ENCODE measurements at regions not wholly inside any gene's neighbourhood (a gene's known extent, or its start where the extent isn't known, plus 50 kb on each side); places are given as distances from the start of the nearest gene placed in this dataset.

DNA sequence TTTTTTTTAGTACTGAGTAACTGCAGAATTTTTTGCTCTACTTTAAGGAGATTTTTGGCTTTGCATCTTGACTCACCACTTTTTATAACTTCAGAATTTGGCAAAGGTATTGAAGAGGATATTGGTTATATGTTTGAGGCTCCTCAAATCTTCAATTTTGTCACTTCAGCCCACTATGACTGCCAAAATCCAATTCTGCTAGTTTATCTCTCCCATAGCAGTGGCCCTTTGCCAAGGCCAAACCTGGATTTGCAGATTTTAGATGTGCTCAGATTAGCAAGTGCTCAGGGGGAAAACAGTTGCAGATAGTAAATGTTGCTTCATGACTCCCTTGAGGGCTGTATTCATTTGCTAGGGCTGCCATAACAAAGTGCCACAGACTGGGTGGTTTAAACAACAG, 427.5 kb downstream of the ADRA2A start:
- Histone ChIP-seq H4K20me1 (replicated peaks; ENCODE audit: insufficient read depth) (no peaks in the 10 kb centered on the region), H3K36me3 (ENCODE audit: insufficient read depth) (peaks cover 6% of the 10 kb centered on the region; the same call in 1 of the 2 replicates), H2AFZ (no peak overlapping the region), H3K27ac (ENCODE audit: low read depth) (no peak overlapping the region), H3K27me3 (ENCODE audit: insufficient read depth) (no peaks in the 10 kb centered on the region), H3K4me1 (ENCODE audit: insufficient read depth) (peaks cover 21% of the 10 kb centered on the region), H3F3A (replicated peaks; ENCODE audit: low read depth) (no peaks in the 10 kb centered on the region), H3K4me2 (no peak overlapping the region), H3K79me2 (replicated peaks; ENCODE audit: insufficient read depth) (no peaks in the 10 kb centered on the region), H3K9me2 (ENCODE audit: insufficient read depth) (peaks cover 15% of the 10 kb centered on the region), H3K4me3 (no peak overlapping the region)
- no peaks in the 10 kb centered on the region for H3K27me3 Mint-ChIP-seq (ENCODE audit: insufficient read depth, low read depth, poor library complexity)
- peaks cover 35% of the 10 kb centered on the region for H3K4me1 Mint-ChIP-seq
- H3K9me3 Mint-ChIP-seq: peaks cover 35% of the 10 kb centered on the region
- H3K36me3 Mint-ChIP-seq (ENCODE audit: low read depth): peaks cover 37% of the 10 kb centered on the region
- TF ChIP-seq EZH2phosphoT487 (IDR thresholded peaks at IDR 0.05; ENCODE audit: unreplicated experiment) (no peak), POLR2AphosphoS5 (IDR thresholded peaks at IDR 0.05; ENCODE audit: low read depth) (no peak), NANOG (IDR thresholded peaks at IDR 0.05; ENCODE audit: borderline replicate concordance) (no peak)
- no peak overlapping the region for H3K4me3 Mint-ChIP-seq
- no peak for DNase-seq (ENCODE audit: low spot score)
- no peak for ATAC-seq
- no peak overlapping the region for H3K27ac Mint-ChIP-seq

- H3K9me2 ChIP-seq (ENCODE audit: insufficient read depth): peaks cover 29% of the 10 kb centered on the region
- H3K79me2 ChIP-seq (replicated peaks; ENCODE audit: insufficient read depth): no peaks in the 10 kb centered on the region
- Mint-ChIP-seq H3K27me3 (ENCODE audit: insufficient read depth, low read depth, poor library complexity) (no peaks in the 10 kb centered on the region), H3K9me3 (peaks cover 35% of the 10 kb centered on the region), H3K27ac (peak overlapping the region; percentile 75), H3K36me3 (ENCODE audit: low read depth) (peaks cover 37% of the 10 kb centered on the region), H3K4me1 (peaks cover 42% of the 10 kb centered on the region), H3K4me3 (peak overlapping the region; percentile 34; the same call in 2 of the 3 replicates)
- H3K4me3 ChIP-seq: peak overlapping the region; percentile 9; the same call in 1 of the 2 replicates
- H2AFZ ChIP-seq: no peak overlapping the region
- no peaks in the 10 kb centered on the region for H4K20me1 ChIP-seq (replicated peaks; ENCODE audit: insufficient read depth)
- peak overlapping the region; percentile 29 for H3K4me2 ChIP-seq
- H3F3A ChIP-seq (replicated peaks; ENCODE audit: low read depth): no peaks in the 10 kb centered on the region
- no peak for TF ChIP-seq ZNF331 (CRISPR knock-in tag; IDR thresholded peaks at IDR 0.05; ENCODE audit: low read depth)
- TF ChIP-seq, protein P1, sequence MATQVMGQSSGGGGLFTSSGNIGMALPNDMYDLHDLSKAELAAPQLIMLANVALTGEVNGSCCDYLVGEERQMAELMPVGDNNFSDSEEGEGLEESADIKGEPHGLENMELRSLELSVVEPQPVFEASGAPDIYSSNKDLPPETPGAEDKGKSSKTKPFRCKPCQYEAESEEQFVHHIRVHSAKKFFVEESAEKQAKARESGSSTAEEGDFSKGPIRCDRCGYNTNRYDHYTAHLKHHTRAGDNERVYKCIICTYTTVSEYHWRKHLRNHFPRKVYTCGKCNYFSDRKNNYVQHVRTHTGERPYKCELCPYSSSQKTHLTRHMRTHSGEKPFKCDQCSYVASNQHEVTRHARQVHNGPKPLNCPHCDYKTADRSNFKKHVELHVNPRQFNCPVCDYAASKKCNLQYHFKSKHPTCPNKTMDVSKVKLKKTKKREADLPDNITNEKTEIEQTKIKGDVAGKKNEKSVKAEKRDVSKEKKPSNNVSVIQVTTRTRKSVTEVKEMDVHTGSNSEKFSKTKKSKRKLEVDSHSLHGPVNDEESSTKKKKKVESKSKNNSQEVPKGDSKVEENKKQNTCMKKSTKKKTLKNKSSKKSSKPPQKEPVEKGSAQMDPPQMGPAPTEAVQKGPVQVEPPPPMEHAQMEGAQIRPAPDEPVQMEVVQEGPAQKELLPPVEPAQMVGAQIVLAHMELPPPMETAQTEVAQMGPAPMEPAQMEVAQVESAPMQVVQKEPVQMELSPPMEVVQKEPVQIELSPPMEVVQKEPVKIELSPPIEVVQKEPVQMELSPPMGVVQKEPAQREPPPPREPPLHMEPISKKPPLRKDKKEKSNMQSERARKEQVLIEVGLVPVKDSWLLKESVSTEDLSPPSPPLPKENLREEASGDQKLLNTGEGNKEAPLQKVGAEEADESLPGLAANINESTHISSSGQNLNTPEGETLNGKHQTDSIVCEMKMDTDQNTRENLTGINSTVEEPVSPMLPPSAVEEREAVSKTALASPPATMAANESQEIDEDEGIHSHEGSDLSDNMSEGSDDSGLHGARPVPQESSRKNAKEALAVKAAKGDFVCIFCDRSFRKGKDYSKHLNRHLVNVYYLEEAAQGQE (IDR thresholded peaks at IDR 0.05; ENCODE audit: unreplicated experiment): no peak
- TF ChIP-seq, protein P2, sequence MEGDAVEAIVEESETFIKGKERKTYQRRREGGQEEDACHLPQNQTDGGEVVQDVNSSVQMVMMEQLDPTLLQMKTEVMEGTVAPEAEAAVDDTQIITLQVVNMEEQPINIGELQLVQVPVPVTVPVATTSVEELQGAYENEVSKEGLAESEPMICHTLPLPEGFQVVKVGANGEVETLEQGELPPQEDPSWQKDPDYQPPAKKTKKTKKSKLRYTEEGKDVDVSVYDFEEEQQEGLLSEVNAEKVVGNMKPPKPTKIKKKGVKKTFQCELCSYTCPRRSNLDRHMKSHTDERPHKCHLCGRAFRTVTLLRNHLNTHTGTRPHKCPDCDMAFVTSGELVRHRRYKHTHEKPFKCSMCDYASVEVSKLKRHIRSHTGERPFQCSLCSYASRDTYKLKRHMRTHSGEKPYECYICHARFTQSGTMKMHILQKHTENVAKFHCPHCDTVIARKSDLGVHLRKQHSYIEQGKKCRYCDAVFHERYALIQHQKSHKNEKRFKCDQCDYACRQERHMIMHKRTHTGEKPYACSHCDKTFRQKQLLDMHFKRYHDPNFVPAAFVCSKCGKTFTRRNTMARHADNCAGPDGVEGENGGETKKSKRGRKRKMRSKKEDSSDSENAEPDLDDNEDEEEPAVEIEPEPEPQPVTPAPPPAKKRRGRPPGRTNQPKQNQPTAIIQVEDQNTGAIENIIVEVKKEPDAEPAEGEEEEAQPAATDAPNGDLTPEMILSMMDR (conservative IDR thresholded peaks at IDR 0.05; ENCODE audit: low read depth in 2 of 2): no peak
- TF ChIP-seq JUNB (IDR thresholded peaks at IDR 0.05; ENCODE audit: unreplicated experiment): no peak
- TF ChIP-seq, protein P3, sequence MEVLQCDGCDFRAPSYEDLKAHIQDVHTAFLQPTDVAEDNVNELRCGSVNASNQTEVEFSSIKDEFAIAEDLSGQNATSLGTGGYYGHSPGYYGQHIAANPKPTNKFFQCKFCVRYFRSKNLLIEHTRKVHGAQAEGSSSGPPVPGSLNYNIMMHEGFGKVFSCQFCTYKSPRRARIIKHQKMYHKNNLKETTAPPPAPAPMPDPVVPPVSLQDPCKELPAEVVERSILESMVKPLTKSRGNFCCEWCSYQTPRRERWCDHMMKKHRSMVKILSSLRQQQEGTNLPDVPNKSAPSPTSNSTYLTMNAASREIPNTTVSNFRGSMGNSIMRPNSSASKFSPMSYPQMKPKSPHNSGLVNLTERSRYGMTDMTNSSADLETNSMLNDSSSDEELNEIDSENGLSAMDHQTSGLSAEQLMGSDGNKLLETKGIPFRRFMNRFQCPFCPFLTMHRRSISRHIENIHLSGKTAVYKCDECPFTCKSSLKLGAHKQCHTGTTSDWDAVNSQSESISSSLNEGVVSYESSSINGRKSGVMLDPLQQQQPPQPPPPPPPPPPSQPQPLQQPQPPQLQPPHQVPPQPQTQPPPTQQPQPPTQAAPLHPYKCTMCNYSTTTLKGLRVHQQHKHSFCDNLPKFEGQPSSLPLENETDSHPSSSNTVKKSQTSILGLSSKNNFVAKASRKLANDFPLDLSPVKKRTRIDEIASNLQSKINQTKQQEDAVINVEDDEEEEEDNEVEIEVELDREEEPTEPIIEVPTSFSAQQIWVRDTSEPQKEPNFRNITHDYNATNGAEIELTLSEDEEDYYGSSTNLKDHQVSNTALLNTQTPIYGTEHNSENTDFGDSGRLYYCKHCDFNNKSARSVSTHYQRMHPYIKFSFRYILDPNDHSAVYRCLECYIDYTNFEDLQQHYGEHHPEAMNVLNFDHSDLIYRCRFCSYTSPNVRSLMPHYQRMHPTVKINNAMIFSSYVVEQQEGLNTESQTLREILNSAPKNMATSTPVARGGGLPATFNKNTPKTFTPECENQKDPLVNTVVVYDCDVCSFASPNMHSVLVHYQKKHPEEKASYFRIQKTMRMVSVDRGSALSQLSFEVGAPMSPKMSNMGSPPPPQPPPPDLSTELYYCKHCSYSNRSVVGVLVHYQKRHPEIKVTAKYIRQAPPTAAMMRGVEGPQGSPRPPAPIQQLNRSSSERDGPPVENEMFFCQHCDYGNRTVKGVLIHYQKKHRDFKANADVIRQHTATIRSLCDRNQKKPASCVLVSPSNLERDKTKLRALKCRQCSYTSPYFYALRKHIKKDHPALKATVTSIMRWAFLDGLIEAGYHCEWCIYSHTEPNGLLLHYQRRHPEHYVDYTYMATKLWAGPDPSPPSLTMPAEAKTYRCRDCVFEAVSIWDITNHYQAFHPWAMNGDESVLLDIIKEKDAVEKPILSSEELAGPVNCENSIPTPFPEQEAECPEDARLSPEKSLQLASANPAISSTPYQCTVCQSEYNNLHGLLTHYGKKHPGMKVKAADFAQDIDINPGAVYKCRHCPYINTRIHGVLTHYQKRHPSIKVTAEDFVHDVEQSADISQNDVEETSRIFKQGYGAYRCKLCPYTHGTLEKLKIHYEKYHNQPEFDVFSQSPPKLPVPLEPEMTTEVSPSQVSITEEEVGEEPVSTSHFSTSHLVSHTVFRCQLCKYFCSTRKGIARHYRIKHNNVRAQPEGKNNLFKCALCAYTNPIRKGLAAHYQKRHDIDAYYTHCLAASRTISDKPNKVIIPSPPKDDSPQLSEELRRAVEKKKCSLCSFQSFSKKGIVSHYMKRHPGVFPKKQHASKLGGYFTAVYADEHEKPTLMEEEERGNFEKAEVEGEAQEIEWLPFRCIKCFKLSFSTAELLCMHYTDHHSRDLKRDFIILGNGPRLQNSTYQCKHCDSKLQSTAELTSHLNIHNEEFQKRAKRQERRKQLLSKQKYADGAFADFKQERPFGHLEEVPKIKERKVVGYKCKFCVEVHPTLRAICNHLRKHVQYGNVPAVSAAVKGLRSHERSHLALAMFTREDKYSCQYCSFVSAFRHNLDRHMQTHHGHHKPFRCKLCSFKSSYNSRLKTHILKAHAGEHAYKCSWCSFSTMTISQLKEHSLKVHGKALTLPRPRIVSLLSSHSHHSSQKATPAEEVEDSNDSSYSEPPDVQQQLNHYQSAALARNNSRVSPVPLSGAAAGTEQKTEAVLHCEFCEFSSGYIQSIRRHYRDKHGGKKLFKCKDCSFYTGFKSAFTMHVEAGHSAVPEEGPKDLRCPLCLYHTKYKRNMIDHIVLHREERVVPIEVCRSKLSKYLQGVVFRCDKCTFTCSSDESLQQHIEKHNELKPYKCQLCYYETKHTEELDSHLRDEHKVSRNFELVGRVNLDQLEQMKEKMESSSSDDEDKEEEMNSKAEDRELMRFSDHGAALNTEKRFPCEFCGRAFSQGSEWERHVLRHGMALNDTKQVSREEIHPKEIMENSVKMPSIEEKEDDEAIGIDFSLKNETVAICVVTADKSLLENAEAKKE (CRISPR knock-in tag; IDR thresholded peaks at IDR 0.05): peak; percentile 77
- no peaks in the 10 kb centered on the region for H3K27me3 ChIP-seq (ENCODE audit: insufficient read depth)
- DNase-seq (ENCODE audit: low spot score) (peak; percentile 59), ATAC-seq (peak; percentile 95)
- peaks cover 24% of the 10 kb centered on the region for H3K4me1 ChIP-seq (ENCODE audit: insufficient read depth)
- peak overlapping the region; percentile 4 for H3K27ac ChIP-seq (ENCODE audit: low read depth)
- peaks cover 6% of the 10 kb centered on the region; the same call in 1 of the 2 replicates for H3K36me3 ChIP-seq (ENCODE audit: insufficient read depth)
These were observed 429.6 kb downstream of the ADRA2A start for GRCh38 chr10:111506266-111507034.
